HEK293T (cell line): ENCODE measurements at regions not wholly inside any gene's neighbourhood (a gene's known extent, or its start where the extent isn't known, plus 50 kb on each side); places are given as distances from the start of the nearest gene placed in this dataset.

Experiments used
- CTCF ChIA-PET: fragments of 350-600 bp; formaldehyde crosslinking; extraction: SDS; loops from one replicate; lab custom pipeline; 2021; ENCODE audit warnings: antibody characterized with exemption, inconsistent platforms; lab: Yijun Ruan, JAX
- POLR2A ChIA-PET: fragments of 350-600 bp; formaldehyde crosslinking; extraction: SDS; loops from one replicate; lab custom pipeline; 2020; ENCODE audit warnings: antibody characterized with exemption, inconsistent platforms; lab: Yijun Ruan, JAX
- DNase-seq: peaks from one replicate; pipeline ENCODE4 v3.0.0; 2012; ENCODE audit warnings: mixed read lengths; ENCODE audit errors: extremely low spot score
- ARNT ChIP-seq: fragments of 450-650 bp; IDR thresholded peaks from 2 replicates; pipeline ENCODE4 v1.6.1; 2017; ENCODE audit warnings: mild to moderate bottlenecking
- BHLHE40 ChIP-seq: fragments of 450-650 bp; IDR thresholded peaks from 2 replicates; pipeline ENCODE4 v1.6.1; 2016; ENCODE audit warnings: mild to moderate bottlenecking, moderate library complexity, borderline replicate concordance
- CTBP1 ChIP-seq: fragments of 450-650 bp; IDR thresholded peaks from 2 replicates; pipeline ENCODE4 v1.6.1; 2016; ENCODE audit warnings: borderline replicate concordance
- ELF4 ChIP-seq: fragments of 450-650 bp; IDR thresholded peaks from 2 replicates; pipeline ENCODE4 v1.6.1; 2017; ENCODE audit warnings: antibody characterized with exemption
- FOXA1 ChIP-seq: fragments of 450-650 bp; IDR thresholded peaks from 2 replicates; pipeline ENCODE4 v1.6.1; 2016; ENCODE audit warnings: mild to moderate bottlenecking
- FOXK2 ChIP-seq: fragments of 450-650 bp; IDR thresholded peaks from 2 replicates; pipeline ENCODE4 v1.6.1; 2016; ENCODE audit warnings: mild to moderate bottlenecking
- FOXM1 ChIP-seq: fragments of 450-650 bp; IDR thresholded peaks from 2 replicates; pipeline ENCODE4 v1.6.1; 2017; ENCODE audit warnings: mild to moderate bottlenecking, borderline replicate concordance
- HDGF ChIP-seq: fragments of 450-650 bp; IDR thresholded peaks from 2 replicates; pipeline ENCODE4 v1.6.1; 2017; ENCODE audit warnings: antibody characterized with exemption, borderline replicate concordance
- L3MBTL2 ChIP-seq: fragments of 450-650 bp; conservative IDR thresholded peaks from 2 replicates; pipeline ENCODE4 v1.6.1; 2016; ENCODE audit warnings: mild to moderate bottlenecking
- LEF1 ChIP-seq: fragments of 450-650 bp; IDR thresholded peaks from 2 replicates; pipeline ENCODE4 v1.6.1; 2017; ENCODE audit warnings: mild to moderate bottlenecking, borderline replicate concordance
- NFRKB ChIP-seq: fragments of 450-650 bp; IDR thresholded peaks from 2 replicates; pipeline ENCODE4 v1.6.1; 2016; ENCODE audit warnings: mild to moderate bottlenecking, moderate library complexity
- SP1 ChIP-seq: fragments of 450-650 bp; IDR thresholded peaks from 2 replicates; pipeline ENCODE4 v1.6.1; 2017
- SUZ12 ChIP-seq: fragments of 450-650 bp; IDR thresholded peaks from 2 replicates; pipeline ENCODE4 v1.6.1; 2016; ENCODE audit warnings: mild to moderate bottlenecking
- TARDBP ChIP-seq: fragments of 450-650 bp; IDR thresholded peaks from 2 replicates; pipeline ENCODE4 v1.6.1; 2016
- ZNF384 ChIP-seq: fragments of 450-650 bp; IDR thresholded peaks from 2 replicates; pipeline ENCODE4 v1.6.1; 2016
- TF ChIP-seq, protein P1 (sequence below): fragments of 450-650 bp; IDR thresholded peaks from 2 replicates; pipeline ENCODE4 v1.6.1; 2016

DNA sequence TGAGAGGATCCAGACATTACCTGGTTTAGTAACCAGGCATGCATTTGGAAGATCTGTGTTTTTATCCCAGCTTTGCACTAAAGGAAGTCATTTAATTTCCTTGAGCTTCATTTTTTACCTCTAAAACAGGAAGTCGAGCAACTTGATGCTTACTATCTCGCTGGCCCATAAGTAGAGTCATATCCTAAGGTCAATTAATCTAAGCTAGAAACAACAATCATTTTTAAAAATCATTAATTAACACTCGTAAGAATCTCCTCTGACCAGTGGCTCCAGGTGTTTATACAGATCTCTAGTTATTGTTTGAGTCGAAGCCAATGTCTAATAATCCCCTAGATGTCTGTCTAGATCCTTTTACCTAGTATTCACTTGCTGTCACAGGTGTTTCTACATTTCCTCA is 355.8 kb upstream of the DCN start:
- no peak for TF ChIP-seq NFRKB
- TF ChIP-seq FOXK2: no peak
- no peak for TF ChIP-seq L3MBTL2
- TF ChIP-seq CTBP1: no peak
- no peak for TF ChIP-seq SUZ12
- TF ChIP-seq ZNF384: no peak
- TF ChIP-seq FOXA1: no peak
- no peak for TF ChIP-seq TARDBP
- TF ChIP-seq SP1: no peak
- TF ChIP-seq FOXM1: no peak
- TF ChIP-seq LEF1: no peak
- no peak for TF ChIP-seq HDGF
- TF ChIP-seq, protein P1, sequence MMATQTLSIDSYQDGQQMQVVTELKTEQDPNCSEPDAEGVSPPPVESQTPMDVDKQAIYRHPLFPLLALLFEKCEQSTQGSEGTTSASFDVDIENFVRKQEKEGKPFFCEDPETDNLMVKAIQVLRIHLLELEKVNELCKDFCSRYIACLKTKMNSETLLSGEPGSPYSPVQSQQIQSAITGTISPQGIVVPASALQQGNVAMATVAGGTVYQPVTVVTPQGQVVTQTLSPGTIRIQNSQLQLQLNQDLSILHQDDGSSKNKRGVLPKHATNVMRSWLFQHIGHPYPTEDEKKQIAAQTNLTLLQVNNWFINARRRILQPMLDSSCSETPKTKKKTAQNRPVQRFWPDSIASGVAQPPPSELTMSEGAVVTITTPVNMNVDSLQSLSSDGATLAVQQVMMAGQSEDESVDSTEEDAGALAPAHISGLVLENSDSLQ: no peak
- TF ChIP-seq ELF4: no peak
- TF ChIP-seq BHLHE40: no peak
- no peak for TF ChIP-seq ARNT
- no peak for DNase-seq
- ChIA-PET CTCF (no interaction called here), POLR2A (no interaction called here)

DNA sequence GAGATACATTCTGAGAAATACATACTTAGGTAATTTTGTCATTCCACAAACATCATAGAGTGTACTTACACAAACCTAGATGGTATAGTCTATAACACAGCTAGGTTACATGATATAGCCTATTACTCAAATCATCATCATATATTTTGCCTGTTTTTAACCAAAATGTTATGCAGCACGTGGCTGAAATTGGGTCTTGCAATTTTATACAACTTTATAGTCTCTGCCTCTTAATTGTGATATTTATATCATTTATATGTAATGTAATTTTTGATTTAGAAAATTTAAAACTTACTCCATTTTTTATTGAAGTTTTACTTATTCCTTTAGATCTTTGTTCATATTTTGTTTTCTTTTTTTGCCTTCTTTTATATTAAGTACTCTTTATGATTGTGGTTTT is 350.7 kb upstream of the DCN start:
- TF ChIP-seq CTBP1 (no peak), FOXK2 (no peak)
- ChIA-PET CTCF (no interaction called here), POLR2A (no interaction called here)
- DNase-seq: no peak

DNA sequence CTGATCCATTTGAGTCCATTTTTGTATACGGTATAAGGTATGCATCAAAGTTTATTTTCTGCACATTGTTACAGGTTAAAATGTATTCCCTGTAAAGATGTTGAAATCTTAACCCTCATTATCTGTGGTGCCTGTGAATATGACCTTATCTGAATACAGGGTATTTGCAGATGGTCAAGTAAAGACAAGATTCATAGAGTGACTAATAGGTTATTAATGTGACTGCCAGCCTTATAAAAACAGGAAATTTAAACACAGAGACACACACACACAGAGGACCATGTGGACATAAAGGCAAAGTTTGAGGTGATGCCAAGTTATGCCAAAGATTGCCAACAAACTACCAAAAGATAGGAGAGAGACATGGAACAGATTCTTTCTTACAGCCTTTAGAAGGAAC is 347.2 kb upstream of the DCN start:
- TF ChIP-seq ZNF384: no peak
- TF ChIP-seq L3MBTL2: no peak
- TF ChIP-seq BHLHE40: no peak
- no peak for TF ChIP-seq SP1
- TF ChIP-seq ELF4: no peak
- TF ChIP-seq FOXA1: no peak
- no peak for TF ChIP-seq CTBP1
- TF ChIP-seq SUZ12: no peak
- TF ChIP-seq FOXM1: no peak
- TF ChIP-seq, protein P1: no peak
- TF ChIP-seq LEF1: no peak
- TF ChIP-seq NFRKB: no peak
- no peak for TF ChIP-seq FOXK2
- ChIA-PET CTCF (no interaction called here), POLR2A (no interaction called here)
- no peak for DNase-seq

DNA sequence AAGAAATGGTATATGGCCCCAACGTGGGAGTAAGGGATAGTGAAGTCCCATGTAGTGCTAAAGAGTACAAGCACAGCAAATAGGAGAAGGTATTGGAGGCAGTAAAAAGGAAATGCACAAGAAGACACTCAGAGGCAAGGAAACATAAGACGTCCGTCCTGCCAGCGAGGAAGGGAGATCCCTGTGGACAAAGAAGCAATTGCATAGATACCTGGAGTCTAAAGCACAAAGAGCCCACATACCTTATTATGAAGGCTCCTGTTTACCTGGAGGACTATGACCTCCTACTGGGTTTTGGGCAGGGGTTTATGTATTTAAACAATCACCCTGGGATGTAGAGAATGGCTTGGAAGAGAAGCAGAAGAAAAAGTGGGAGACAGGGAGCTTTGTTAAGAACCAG is 341.2 kb upstream of the DCN start:
- POLR2A ChIA-PET: no interaction called here

DNA sequence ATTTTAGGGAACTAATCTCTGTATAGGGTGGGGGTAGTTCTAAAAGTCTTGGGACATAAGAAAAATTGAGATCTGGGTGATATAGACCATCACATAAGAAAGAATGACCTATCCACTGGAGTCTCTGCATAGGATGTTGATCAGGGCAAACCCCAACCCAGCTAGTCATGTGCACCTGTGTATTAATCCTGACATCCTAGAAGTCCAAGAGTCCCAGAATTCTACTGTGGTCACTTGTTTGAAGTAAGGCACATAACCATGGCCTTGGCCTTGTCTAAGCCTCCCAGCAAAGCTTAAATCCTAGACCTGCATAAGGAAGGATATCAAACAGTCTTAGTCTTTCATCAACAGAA is 334.1 kb upstream of the DCN start:
- POLR2A ChIA-PET: no interaction called here
- CTCF ChIA-PET: interaction anchor here (0.5 kb wide), 1 partner anchor 1842 kb away, joined by 3 read pairs; no protein-coding TSS in a partner anchor
- no peak for DNase-seq
- TF ChIP-seq FOXK2 (no peak), SP1 (no peak), ZNF384 (no peak), LEF1 (no peak), L3MBTL2 (no peak), ARNT (no peak)
- TF ChIP-seq, protein P1: no peak

More for the DNA sequence above, 341.2 kb upstream of the DCN start:
- TF ChIP-seq FOXA1 (no peak), ARNT (no peak), TARDBP (no peak), CTBP1 (no peak), LEF1 (no peak), FOXM1 (no peak), L3MBTL2 (no peak), ELF4 (no peak), FOXK2 (no peak), ZNF384 (no peak), SP1 (no peak), SUZ12 (no peak), HDGF (no peak), NFRKB (no peak)
- TF ChIP-seq, protein P1: no peak
- no peak for DNase-seq
- CTCF ChIA-PET: no interaction called here

DNA sequence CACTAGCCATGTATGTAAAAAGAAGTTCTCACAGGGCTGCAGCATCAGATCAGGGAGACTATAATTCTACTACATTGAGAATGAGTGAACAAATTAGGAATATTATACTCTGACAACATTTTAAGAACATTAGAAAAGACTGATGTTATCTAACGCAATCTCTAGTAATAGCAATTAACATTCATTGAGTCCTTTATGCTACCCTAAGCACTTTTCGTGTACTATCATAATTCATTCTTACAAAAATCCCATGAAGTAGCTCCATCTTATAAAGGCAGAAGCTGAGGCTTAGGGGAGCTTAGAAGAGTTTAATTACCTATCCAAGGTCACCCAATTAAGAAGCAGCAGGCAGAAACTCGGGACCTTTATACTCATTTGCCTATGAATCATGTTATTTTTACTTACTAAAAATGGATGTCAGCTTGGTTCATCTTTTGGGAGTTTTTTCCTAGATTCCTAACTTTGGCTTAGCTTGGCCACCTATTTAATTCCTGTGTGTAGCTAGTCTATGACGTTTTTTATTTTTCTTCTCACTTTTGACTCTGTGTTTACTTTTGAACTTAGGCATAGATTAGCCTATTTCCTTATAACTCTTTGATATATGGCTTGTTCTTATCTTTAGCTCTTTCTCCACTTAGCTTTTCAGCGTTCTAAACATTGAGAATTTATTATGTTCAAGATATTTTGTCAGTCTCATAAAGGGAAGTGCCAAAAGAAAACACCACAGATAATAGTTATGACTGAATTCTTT is 333.5 kb upstream of the DCN start:
- no peak for DNase-seq
- POLR2A ChIA-PET: no interaction called here
- CTCF ChIA-PET: interaction anchor here (0.5 kb wide), 1 partner anchor 1842 kb away, joined by 3 read pairs; no protein-coding TSS in a partner anchor
- TF ChIP-seq SP1: no peak
- no peak for TF ChIP-seq HDGF
- TF ChIP-seq ARNT: no peak
- no peak for TF ChIP-seq FOXK2
- no peak for TF ChIP-seq SUZ12
- no peak for TF ChIP-seq LEF1
- TF ChIP-seq TARDBP: no peak
- TF ChIP-seq NFRKB: no peak
- TF ChIP-seq, protein P1: no peak
- no peak for TF ChIP-seq ELF4
- TF ChIP-seq BHLHE40: no peak
- no peak for TF ChIP-seq FOXM1
- no peak for TF ChIP-seq L3MBTL2
